ENCODE measurements at regions not wholly inside any gene's neighbourhood (a gene's known extent, or its start where the extent isn't known, plus 50 kb on each side); places are given as distances from the start of the nearest gene placed in this dataset.

DNA sequence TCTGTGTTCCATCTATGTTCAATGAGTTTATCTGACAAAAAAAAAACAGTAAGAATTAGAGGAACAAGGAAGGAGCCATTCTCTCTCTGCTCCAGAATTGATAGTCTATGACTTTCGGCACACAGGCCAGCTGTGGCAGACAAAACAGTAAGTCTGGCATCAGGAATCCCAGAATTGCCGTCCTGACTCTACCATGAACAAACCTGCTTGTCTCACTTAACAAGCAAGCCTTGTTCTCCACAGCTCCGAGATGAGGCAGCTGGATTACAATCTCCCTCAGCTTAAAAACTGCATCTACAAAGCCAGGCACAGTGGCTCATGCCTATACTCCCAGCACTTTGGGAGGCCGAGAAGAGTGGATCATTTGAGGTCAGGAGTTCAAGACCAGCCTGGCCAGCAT is 153.6 kb upstream of the TMCC3 start:
- no peak for ATAC-seq
- Histone ChIP-seq H3K4me3 (ENCODE audit: low read depth in 2 of 2, low read length in 2 of 2) (no peak overlapping the region), H3K27me3 (ENCODE audit: control insufficient read depth, insufficient read depth, low read length) (peaks cover 2% of the 10 kb centered on the region; the same call in 1 of the 2 replicates), H3K9me3 (ENCODE audit: control insufficient read depth, insufficient read depth, low read depth, low read length) (no peaks in the 10 kb centered on the region), H3K27ac (ENCODE audit: low read length) (no peak overlapping the region), H3K36me3 (ENCODE audit: control insufficient read depth, insufficient read depth, low read length) (no peaks in the 10 kb centered on the region), H3K4me1 (ENCODE audit: control insufficient read depth, insufficient read depth, low read length) (no peaks in the 10 kb centered on the region)
- POLR2A ChIA-PET: no interaction called here
- CTCF ChIA-PET: no interaction called here
- intact Hi-C loops (cut with micrococcal nuclease; ENCODE audit: unreplicated experiment) (no loop called here), in situ Hi-C loops (cut with HindIII; ENCODE audit: low pct_unique_long_range_greater_than_20kb, low sequenced_read_pairs) (no loop called here)
- no peak for DNase-seq (ENCODE audit: low read depth, low spot score)
- TF ChIP-seq TCF7L2 (IDR thresholded peaks at IDR 0.05; ENCODE audit: low read depth, low read length) (no peak), SIN3A (IDR thresholded peaks at IDR 0.05; ENCODE audit: borderline replicate concordance, insufficient read depth, low read depth, low read length) (no peak), POLR2AphosphoS5 (IDR thresholded peaks at IDR 0.05; ENCODE audit: low read depth, low read length) (no peak)
- no TSS peak for BruUV-seq (replicated peaks)

- CTCF ChIA-PET: no interaction called here
- no TSS peak for BruUV-seq (replicated peaks)
Observed at GRCh38 chr12:94802796-94803195, 152.4 kb upstream of the TMCC3 start.

More at GRCh38 chr12:94802796-94803195, 152.4 kb upstream of the TMCC3 start:
- no peak for DNase-seq (ENCODE audit: low read depth, low spot score)
- Histone ChIP-seq H3K9me3 (ENCODE audit: control insufficient read depth, insufficient read depth, low read depth, low read length) (no peaks in the 10 kb centered on the region), H3K4me1 (ENCODE audit: control insufficient read depth, insufficient read depth, low read length) (no peaks in the 10 kb centered on the region), H3K27ac (ENCODE audit: low read length) (no peak overlapping the region), H3K27me3 (ENCODE audit: control insufficient read depth, insufficient read depth, low read length) (peaks cover 2% of the 10 kb centered on the region; the same call in 1 of the 2 replicates), H3K36me3 (ENCODE audit: control insufficient read depth, insufficient read depth, low read length) (no peaks in the 10 kb centered on the region), H3K4me3 (ENCODE audit: low read depth in 2 of 2, low read length in 2 of 2) (no peak overlapping the region)
- TF ChIP-seq TCF7L2 (IDR thresholded peaks at IDR 0.05; ENCODE audit: low read depth, low read length): no peak
- TF ChIP-seq POLR2AphosphoS5 (IDR thresholded peaks at IDR 0.05; ENCODE audit: low read depth, low read length): no peak
- TF ChIP-seq SIN3A (IDR thresholded peaks at IDR 0.05; ENCODE audit: borderline replicate concordance, insufficient read depth, low read depth, low read length): no peak
- TF ChIP-seq, protein P1, sequence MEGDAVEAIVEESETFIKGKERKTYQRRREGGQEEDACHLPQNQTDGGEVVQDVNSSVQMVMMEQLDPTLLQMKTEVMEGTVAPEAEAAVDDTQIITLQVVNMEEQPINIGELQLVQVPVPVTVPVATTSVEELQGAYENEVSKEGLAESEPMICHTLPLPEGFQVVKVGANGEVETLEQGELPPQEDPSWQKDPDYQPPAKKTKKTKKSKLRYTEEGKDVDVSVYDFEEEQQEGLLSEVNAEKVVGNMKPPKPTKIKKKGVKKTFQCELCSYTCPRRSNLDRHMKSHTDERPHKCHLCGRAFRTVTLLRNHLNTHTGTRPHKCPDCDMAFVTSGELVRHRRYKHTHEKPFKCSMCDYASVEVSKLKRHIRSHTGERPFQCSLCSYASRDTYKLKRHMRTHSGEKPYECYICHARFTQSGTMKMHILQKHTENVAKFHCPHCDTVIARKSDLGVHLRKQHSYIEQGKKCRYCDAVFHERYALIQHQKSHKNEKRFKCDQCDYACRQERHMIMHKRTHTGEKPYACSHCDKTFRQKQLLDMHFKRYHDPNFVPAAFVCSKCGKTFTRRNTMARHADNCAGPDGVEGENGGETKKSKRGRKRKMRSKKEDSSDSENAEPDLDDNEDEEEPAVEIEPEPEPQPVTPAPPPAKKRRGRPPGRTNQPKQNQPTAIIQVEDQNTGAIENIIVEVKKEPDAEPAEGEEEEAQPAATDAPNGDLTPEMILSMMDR (IDR thresholded peaks at IDR 0.05): no peak
- TF ChIP-seq REST (IDR thresholded peaks at IDR 0.05; ENCODE audit: insufficient read depth in 1 of 2, low read depth in 2 of 2, low read length in 1 of 2): no peak
- in situ Hi-C loops (cut with HindIII; ENCODE audit: low pct_unique_long_range_greater_than_20kb, low sequenced_read_pairs) (no loop called here), intact Hi-C loops (cut with micrococcal nuclease; ENCODE audit: unreplicated experiment) (no loop called here)
- ATAC-seq: no peak
- POLR2A ChIA-PET: no interaction called here

Measured in Panc1 (cell line).